ENCODE measurements at regions not wholly inside any gene's neighbourhood (a gene's known extent, or its start where the extent isn't known, plus 50 kb on each side); places are given as distances from the start of the nearest gene placed in this dataset.

GRCh38 chr19:34580055-34580336, 97.0 kb downstream of the SCGB2B2 start:
- Histone ChIP-seq H2BK120ac (replicated peaks; ENCODE audit: low read depth, low read length) (no peak overlapping the region), H2BK12ac (ENCODE audit: low read depth, low read length) (no peak overlapping the region), H3K9ac (replicated peaks in 1 of 4; ENCODE audit: extremely low read depth in 1 of 4, low read depth in 3 of 4, low read length in 3 of 4) (no peak overlapping the region), H4K8ac (ENCODE audit: extremely low read depth, insufficient read depth, low read length) (no peak overlapping the region), H3K23ac (ENCODE audit: insufficient read length) (no peak overlapping the region), H2AFZ (ENCODE audit: low read length) (no peak overlapping the region), H3K27me3 (replicated peaks in 1 of 4; ENCODE audit: control insufficient read depth in 3 of 4, extremely low read depth in 1 of 4, insufficient read depth in 3 of 4, low read length in 3 of 4) (peaks cover 0 to 3% (median 0%) of the 10 kb centered on the region in 4 experiments; a peak in 1 of 7 replicates), H3K4me2 (ENCODE audit: insufficient read depth in 1 of 2, low read depth in 2 of 2, low read length in 2 of 2) (no peak overlapping the region), H3K56ac (replicated peaks; ENCODE audit: insufficient read length, low read depth, low read length) (no peak overlapping the region), H3K4ac (replicated peaks; ENCODE audit: insufficient read length, low read depth, low read length) (no peak overlapping the region), H3K27ac (ENCODE audit: low read depth, low read length) (no peak overlapping the region), H3K4me1 (replicated peaks in 1 of 4; ENCODE audit: control insufficient read depth in 3 of 4, insufficient read depth in 4 of 4, low read length in 3 of 4) (peaks cover 0 to 5% (median 0%) of the 10 kb centered on the region in 4 experiments; a peak in 1 of 7 replicates), H3K79me2 (ENCODE audit: control insufficient read depth in 1 of 2, insufficient read depth in 2 of 2, low read length in 2 of 2) (no peaks in the 10 kb centered on the region), H2BK5ac (ENCODE audit: low read depth, low read length) (no peak overlapping the region), H3K14ac (ENCODE audit: insufficient read length) (no peak overlapping the region), H4K5ac (ENCODE audit: insufficient read length, low read depth, low read length) (no peak overlapping the region), H2BK20ac (ENCODE audit: low read length) (no peak overlapping the region), H3K9me3 (ENCODE audit: insufficient read depth in 2 of 2, low read depth in 1 of 2, low read length in 1 of 2) (peaks cover 38 to 66% of the 10 kb centered on the region in 2 experiments; a peak in 3 of 4 replicates), H4K91ac (replicated peaks; ENCODE audit: insufficient read length, low read length) (no peak overlapping the region), H3K23me2 (ENCODE audit: low read depth, low read length) (no peaks in the 10 kb centered on the region; the same call in 1 of the 2 replicates), H3K4me3 (ENCODE audit: extremely low read depth in 1 of 4, insufficient read depth in 2 of 4, low read depth in 3 of 4, low read length in 4 of 4) (no peak overlapping the region), H4K20me1 (replicated peaks in 1 of 2; ENCODE audit: control insufficient read depth in 1 of 2, insufficient read depth in 2 of 2, low read length in 2 of 2) (no peaks in the 10 kb centered on the region), H3K79me1 (ENCODE audit: low read depth, low read length) (no peaks in the 10 kb centered on the region), H2AK5ac (ENCODE audit: low read depth, low read length) (no peak overlapping the region), H3K36me3 (ENCODE audit: control insufficient read depth in 2 of 4, insufficient read depth in 4 of 4, low read length in 3 of 4) (no peaks in the 10 kb centered on the region), H3K18ac (ENCODE audit: extremely low read depth, low read length) (no peak overlapping the region), H2BK15ac (ENCODE audit: low read length) (no peak overlapping the region)
- FAIRE-seq (no peak), DNase-seq (ENCODE audit: low read depth in 1 of 2, low spot score in 2 of 2) (no peak)
- CTCF ChIA-PET (ENCODE audit: partially characterized antibody): no interaction called here
- WGBS, 2 experiments (ENCODE audit: extremely low coverage in 1 of 2, insufficient coverage in 1 of 2, insufficient read length in 1 of 2, insufficient replicate concordance in 2 of 2, low coverage in 1 of 2, low lambda C conversion rate in 2 of 2, missing lambda C conversion rate in 1 of 2): 81% methylated on average over 3 of the region's 4 CpGs; no CpG with 5 or more reads in 1 of the 2 experiments
- no peak for TF ChIP-seq POU5F1 (IDR thresholded peaks at IDR 0.05; ENCODE audit: low read depth, low read length)
- no peak for TF ChIP-seq SP1 (IDR thresholded peaks at IDR 0.05; ENCODE audit: low read depth, low read length)
- TF ChIP-seq SAP30 (IDR thresholded peaks at IDR 0.05; ENCODE audit: insufficient read depth, insufficient replicate concordance, low read length): no peak
- TF ChIP-seq CEBPB (IDR thresholded peaks at IDR 0.05; ENCODE audit: low read depth, low read length): no peak
- no peak for TF ChIP-seq FOSL1 (IDR thresholded peaks at IDR 0.05; ENCODE audit: insufficient read depth, low read depth, low read length)
- TF ChIP-seq ASH2L (IDR thresholded peaks at IDR 0.05; ENCODE audit: low read length): no peak
- TF ChIP-seq CHD2 (IDR thresholded peaks at IDR 0.05; ENCODE audit: low read length): no peak
- TF ChIP-seq NANOG (IDR thresholded peaks at IDR 0.05; ENCODE audit: insufficient read depth, low read depth, low read length, poor library complexity, severe bottlenecking): no peak
- no peak for TF ChIP-seq TAF7 (optimal IDR thresholded peaks at IDR 0.05; ENCODE audit: borderline replicate concordance, low read depth, low read length)
- TF ChIP-seq BCL11A (IDR thresholded peaks at IDR 0.05; ENCODE audit: low read depth in 2 of 2, low read length in 2 of 2): no peak
- no peak for TF ChIP-seq SIX5 (IDR thresholded peaks at IDR 0.05; ENCODE audit: low read depth, low read length)
- TF ChIP-seq RXRA (IDR thresholded peaks at IDR 0.05; ENCODE audit: insufficient read depth, low read depth, low read length): no peak
- no peak for TF ChIP-seq SUZ12 (IDR thresholded peaks at IDR 0.05; ENCODE audit: low read length)
- no peak for TF ChIP-seq RAD21 (IDR thresholded peaks at IDR 0.05 in 1 of 2, conservative IDR thresholded peaks at IDR 0.05 in 1 of 2; ENCODE audit: low read depth in 2 of 2, low read length in 2 of 2)
- TF ChIP-seq JUND (IDR thresholded peaks at IDR 0.05; ENCODE audit: low read length): no peak
- POLR2A ChIA-PET (ENCODE audit: partially characterized antibody): no interaction called here
